OCI-LY3 (cell line): ENCODE measurements at regions not wholly inside any gene's neighbourhood (a gene's known extent, or its start where the extent isn't known, plus 50 kb on each side); places are given as distances from the start of the nearest gene placed in this dataset.

Experiments used
- H2AFZ ChIP-seq: fragments of 200-600, 300-600 bp; shearing (Covaris generic); 2 replicates; pipeline ENCODE4 v1.6.0; 2014; ENCODE audit warnings: antibody characterized with exemption, low read depth, low read length
- H3K27ac ChIP-seq: fragments of 200-600, 300-600 bp; sonication (generic); 2 replicates; pipeline ENCODE4 v1.5.1; 2014; ENCODE audit warnings: mild to moderate bottlenecking, low read length, moderate library complexity, mixed read lengths
- H3K27me3 ChIP-seq: fragments of 200-600, 300-600 bp; sonication (generic); 2 replicates; pipeline ENCODE4 v1.6.1; 2014; ENCODE audit warnings: low read depth, low read length, mixed read lengths
- H3K36me3 ChIP-seq: fragments of 200-600, 300-600 bp; sonication (generic); replicated peaks from 2 replicates; pipeline ENCODE3; 2014; ENCODE audit warnings: low read depth, low read length, mixed read lengths
- H3K4me1 ChIP-seq: fragments of 300-600, 200-600 bp; sonication (generic); 2 replicates; pipeline ENCODE4 v1.6.1; 2014; ENCODE audit warnings: low read length, mixed read lengths
- H3K4me2 ChIP-seq: fragments of 200-600, 300-600 bp; sonication (generic); 2 replicates; pipeline ENCODE4 v1.6.1; 2014; ENCODE audit warnings: low read length, mixed read lengths
- H3K4me3 ChIP-seq: fragments of 300-600, 200-600 bp; sonication (generic); 2 replicates; pipeline ENCODE4 v1.5.1; 2014; ENCODE audit warnings: antibody characterized with exemption, mild to moderate bottlenecking, low read length, moderate library complexity
- H3K79me2 ChIP-seq: fragments of 300-600, 200-600 bp; shearing (Covaris generic); 2 replicates; pipeline ENCODE4 v1.6.1; 2014; ENCODE audit warnings: mild to moderate bottlenecking, low read length, mixed read lengths
- H3K9ac ChIP-seq: fragments of 300-600, 200-600 bp; shearing (Covaris generic); 2 replicates; pipeline ENCODE4 v1.6.0; 2014; ENCODE audit warnings: mild to moderate bottlenecking, low read length, moderate library complexity
- H3K9me3 ChIP-seq: fragments of 200-600, 300-600 bp; shearing (Covaris generic); 2 replicates; pipeline ENCODE4 v1.6.1; 2014; ENCODE audit warnings: low read length, mixed read lengths; ENCODE audit not compliant: insufficient read depth
- H4K20me1 ChIP-seq: fragments of 200-600, 300-600 bp; sonication (generic); 2 replicates; pipeline ENCODE4 v1.6.1; 2016; ENCODE audit warnings: low read length, mixed read lengths; ENCODE audit not compliant: insufficient read depth
- CTCF ChIP-seq: fragments of 200-600, 300-600 bp; sonication (generic); IDR thresholded peaks from 2 replicates; pipeline ENCODE4 v1.5.1; 2014; ENCODE audit warnings: antibody characterized with exemption, low read length, low read depth
- EZH2phosphoT487 ChIP-seq: fragments of 200-600 bp; shearing (Covaris generic); IDR thresholded peaks from 2 replicates; pipeline ENCODE4 v1.6.1; 2018; ENCODE audit warnings: antibody characterized with exemption, mixed run types, low read depth

GRCh38 chr5:72604798-72605154 is 97.6 kb upstream of the ZNF366 start:
- H3K9me3 ChIP-seq, result no peaks in the 10 kb centered on the region
- no peaks in the 10 kb centered on the region for H3K4me1 ChIP-seq
- no peak overlapping the region for H2AFZ ChIP-seq
- H3K9ac ChIP-seq, result no peak overlapping the region
- no peaks in the 10 kb centered on the region for H3K79me2 ChIP-seq
- no peak overlapping the region for H3K27ac ChIP-seq
- no peaks in the 10 kb centered on the region for H3K36me3 ChIP-seq
- no peaks in the 10 kb centered on the region for H4K20me1 ChIP-seq
- no peak for TF ChIP-seq EZH2phosphoT487
- TF ChIP-seq CTCF, result no peak
- H3K4me3 ChIP-seq, result no peak overlapping the region
- no peak overlapping the region for H3K4me2 ChIP-seq
- H3K27me3 ChIP-seq, result no peaks in the 10 kb centered on the region

- no peaks in the 10 kb centered on the region for H3K79me2 ChIP-seq
- H3K36me3 ChIP-seq, result no peaks in the 10 kb centered on the region
- no peaks in the 10 kb centered on the region for H3K9me3 ChIP-seq
- peaks cover 2% of the 10 kb centered on the region; the same call in 1 of the 2 replicates for H3K4me1 ChIP-seq
- no peak overlapping the region for H3K4me3 ChIP-seq
- TF ChIP-seq CTCF (no peak), EZH2phosphoT487 (no peak)
- H2AFZ ChIP-seq, result no peak overlapping the region
- H3K27me3 ChIP-seq, result no peaks in the 10 kb centered on the region
- no peaks in the 10 kb centered on the region for H4K20me1 ChIP-seq
- no peak overlapping the region for H3K9ac ChIP-seq
- no peak overlapping the region for H3K4me2 ChIP-seq
- H3K27ac ChIP-seq, result no peak overlapping the region
Observed at GRCh38 chr5:72604111-72604797, 97.0 kb upstream of the ZNF366 start.

DNA sequence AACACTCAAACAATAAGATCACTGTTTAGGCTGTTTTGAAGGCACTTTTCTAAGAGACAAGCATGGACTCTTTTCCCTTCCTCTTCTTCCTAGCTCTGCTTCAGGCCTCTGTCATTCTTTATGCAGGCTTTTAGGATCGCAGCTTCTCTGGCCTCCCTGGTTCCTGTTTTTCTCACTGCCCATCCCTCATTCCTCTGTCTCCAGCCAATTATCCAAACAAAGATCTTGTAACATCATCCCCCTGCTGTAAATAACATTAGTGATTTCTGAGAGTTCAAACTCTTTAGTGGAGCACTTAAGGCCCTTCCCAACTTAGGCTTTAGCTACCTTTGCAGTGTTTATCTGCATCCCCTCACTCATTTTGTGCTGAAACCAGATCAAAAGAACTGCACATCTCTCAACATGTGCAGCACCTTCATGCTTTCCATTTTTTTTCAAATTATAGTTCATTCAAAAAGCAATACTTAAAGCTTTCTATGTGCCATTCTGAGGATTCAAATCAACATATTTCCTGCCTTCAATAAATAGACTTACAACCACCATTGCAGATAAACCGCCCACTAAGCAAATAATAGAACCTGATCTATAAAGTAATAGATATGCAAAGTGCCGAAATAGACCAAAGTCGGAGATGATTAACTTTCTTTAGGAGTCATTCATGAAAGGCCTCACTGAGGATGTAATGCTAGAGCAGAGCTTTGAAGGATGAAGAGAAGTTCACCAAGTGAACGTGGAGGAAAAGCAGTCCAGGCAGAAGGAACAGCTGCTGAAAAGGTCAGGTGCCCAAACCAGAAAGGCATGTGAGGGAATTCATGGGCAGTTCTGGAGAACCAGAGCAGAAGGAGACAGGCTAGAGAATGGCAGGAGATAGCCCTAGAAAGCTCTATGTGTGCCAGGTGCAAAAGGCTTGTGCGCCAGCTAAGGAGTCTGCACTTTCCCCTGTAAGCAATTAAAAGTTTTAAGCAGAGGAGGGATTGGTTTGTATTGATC is 95.8 kb upstream of the ZNF366 start:
- Histone ChIP-seq H2AFZ (no peak overlapping the region), H3K9ac (no peak overlapping the region)
- TF ChIP-seq EZH2phosphoT487 (no peak), CTCF (no peak)

DNA sequence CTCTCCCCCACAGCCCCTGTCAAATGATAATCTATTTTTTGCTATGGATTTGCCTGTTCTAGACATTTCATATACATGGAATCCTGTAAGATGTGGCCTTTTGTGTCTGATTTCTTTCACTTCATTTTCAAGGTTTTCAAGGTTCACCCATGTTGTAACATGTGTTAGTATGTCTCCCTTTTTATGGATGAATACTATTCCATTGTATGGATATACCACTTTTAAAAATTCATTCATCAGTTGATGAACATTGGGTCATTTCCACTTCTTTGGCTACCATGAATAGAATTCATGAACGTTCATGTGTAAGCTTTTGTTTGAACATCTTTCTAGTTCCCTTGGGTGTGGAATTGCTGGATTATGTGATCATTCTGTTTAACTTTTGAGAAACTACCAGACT is 94.7 kb upstream of the ZNF366 start:
- H3K79me2 ChIP-seq, result no peaks in the 10 kb centered on the region

More for the DNA sequence above, 95.8 kb upstream of the ZNF366 start:
- H3K79me2 ChIP-seq, result no peaks in the 10 kb centered on the region
- no peaks in the 10 kb centered on the region for H4K20me1 ChIP-seq
- no peaks in the 10 kb centered on the region for H3K9me3 ChIP-seq
- H3K36me3 ChIP-seq, result no peaks in the 10 kb centered on the region
- H3K4me2 ChIP-seq, result no peak overlapping the region
- H3K4me3 ChIP-seq, result no peak overlapping the region
- H3K4me1 ChIP-seq, result peaks cover 12% of the 10 kb centered on the region
- H3K27ac ChIP-seq, result no peak overlapping the region
- no peaks in the 10 kb centered on the region for H3K27me3 ChIP-seq

More for the DNA sequence above, 94.7 kb upstream of the ZNF366 start:
- Histone ChIP-seq H3K27ac (no peak overlapping the region), H3K4me2 (no peak overlapping the region), H3K4me1 (peaks cover 12% of the 10 kb centered on the region), H3K27me3 (no peaks in the 10 kb centered on the region), H4K20me1 (no peaks in the 10 kb centered on the region), H3K4me3 (no peak overlapping the region), H3K9ac (no peak overlapping the region), H2AFZ (no peak overlapping the region), H3K36me3 (no peaks in the 10 kb centered on the region), H3K9me3 (no peaks in the 10 kb centered on the region)
- no peak for TF ChIP-seq EZH2phosphoT487
- TF ChIP-seq CTCF, result no peak
